Sigmoid colon (tissue), 6 donors: ENCODE measurements at regions not wholly inside any gene's neighbourhood (a gene's known extent, or its start where the extent isn't known, plus 50 kb on each side); places are given as distances from the start of the nearest gene placed in this dataset.

Experiments
- DNase-seq: peaks from one replicate; pipeline ENCODE4 v3.0.0-alpha.2; 2019
- H3K27ac ChIP-seq, 4 donors: fragments of 200-600 bp; sonication (generic); one replicate each; pipeline ENCODE4 v1.5.1; 2016 to 2019; ENCODE audit warnings: mild to moderate bottlenecking in 1 of 4
- H3K27me3 ChIP-seq, 3 donors: fragments of 200-600 bp; sonication (generic); one replicate each; pipeline ENCODE4 v1.5.1; 2019; ENCODE audit warnings: mild to moderate bottlenecking in 1 of 3
- H3K36me3 ChIP-seq, 4 donors: fragments of 200-600 bp; sonication (generic); one replicate each; pipeline ENCODE4 v1.5.1; 2016 to 2019
- H3K4me1 ChIP-seq, 4 donors: fragments of 200-600 bp; sonication (generic); one replicate each; pipeline ENCODE4 v1.5.1; 2017 to 2019
- H3K4me3 ChIP-seq, 4 donors: fragments of 200-600 bp; sonication (generic); one replicate each; pipeline ENCODE4 v1.5.1; 2017 to 2019; ENCODE audit warnings: mild to moderate bottlenecking in 2 of 4, moderate library complexity in 1 of 4
- H3K9me3 ChIP-seq, 4 donors: fragments of 200-600 bp in 3 of 4; sonication (generic) in 3 of 4; one replicate each; pipeline versions ENCODE4 v1.5.1 to v1.6.1; 2013 to 2019
- CTCF ChIP-seq, 4 experiments: fragments of 450-650 bp in 3 of 4; fragments of 200-600 bp in 1 of 4; IDR thresholded peaks; one replicate each; pipeline ENCODE4 v1.5.1; 2016 to 2019; ENCODE audit warnings: antibody characterized with exemption in 4 of 4, mild to moderate bottlenecking in 3 of 4, moderate library complexity in 2 of 4
- EP300 ChIP-seq, 4 donors: sonication (generic); formaldehyde crosslinking; IDR thresholded peaks; one replicate each; pipeline ENCODE4 v1.6.1; 2017; ENCODE audit warnings: antibody characterized with exemption in 4 of 4
- POLR2A ChIP-seq, 2 donors: fragments of 450-650 bp; IDR thresholded peaks; one replicate each; pipeline ENCODE4 v1.6.1; 2016; ENCODE audit warnings: antibody characterized with exemption in 2 of 2, mild to moderate bottlenecking in 2 of 2, moderate library complexity in 2 of 2
- POLR2AphosphoS5 ChIP-seq, 4 donors: sonication (generic); formaldehyde crosslinking; IDR thresholded peaks; one replicate each; pipeline ENCODE4 v1.6.1; 2017; ENCODE audit warnings: antibody characterized with exemption in 4 of 4
- WGBS, 2 donors: extraction: QIAGEN DNeasy Blood & Tissue Kit; methylation state at CpG; one replicate each; pipeline ENCODE4 v1.1.7; 2013; 5-methylcytosine and 5-hydroxymethylcytosine counted together
- intact Hi-C: fragments of 100-400 bp; cut with DNase I; formaldehyde crosslinking; loops from one replicate; pipeline ENCODE4 v1.15.1; 2023
- donor health status: healthy with polysubstance abuse.
- donor health status: healthy.

- DNase-seq: no peak
- Histone ChIP-seq H3K4me3 (no peak overlapping the region), H3K9me3 (no peaks in the 10 kb centered on the region), H3K36me3 (no peaks in the 10 kb centered on the region), H3K27ac (no peak overlapping the region), H3K4me1 (peaks cover 0 to 12% (median 5%) of the 10 kb centered on the region in 4 donors), H3K27me3 (no peaks in the 10 kb centered on the region)
- 97% methylated on average over 3 of the region's 3 CpGs for WGBS, 2 donors
- no peak for TF ChIP-seq POLR2A (IDR thresholded peaks at IDR 0.05)
- TF ChIP-seq CTCF (IDR thresholded peaks at IDR 0.05): no peak
- TF ChIP-seq EP300 (IDR thresholded peaks at IDR 0.05): no peak
- no peak for TF ChIP-seq POLR2AphosphoS5 (IDR thresholded peaks at IDR 0.05)
- intact Hi-C loops: no loop called here
Measured at GRCh38 chr10:121051171-121051570, 200.0 kb downstream of the WDR11 start.

- no peak overlapping the region for H3K4me3 ChIP-seq
- H3K27me3 ChIP-seq: no peaks in the 10 kb centered on the region
- H3K4me1 ChIP-seq: peaks cover 0 to 12% (median 8%) of the 10 kb centered on the region in 4 donors
- intact Hi-C loops: no loop called here
- TF ChIP-seq POLR2AphosphoS5 (IDR thresholded peaks at IDR 0.05) (no peak), CTCF (IDR thresholded peaks at IDR 0.05) (no peak), POLR2A (IDR thresholded peaks at IDR 0.05) (no peak), EP300 (IDR thresholded peaks at IDR 0.05) (no peak)
- H3K36me3 ChIP-seq: no peaks in the 10 kb centered on the region
- no peak overlapping the region for H3K27ac ChIP-seq
- no peak for DNase-seq
- H3K9me3 ChIP-seq: no peaks in the 10 kb centered on the region
- 83 to 85% methylated on average over 3 of the region's 3 CpGs for WGBS, 2 donors
Measured at GRCh38 chr10:121051696-121052279, 200.6 kb downstream of the WDR11 start.

- intact Hi-C loops: no loop called here
- H3K27me3 ChIP-seq: no peaks in the 10 kb centered on the region
- H3K4me3 ChIP-seq: no peak overlapping the region
- H3K4me1 ChIP-seq: peaks cover 0 to 17% (median 11%) of the 10 kb centered on the region in 4 donors
- TF ChIP-seq POLR2A (IDR thresholded peaks at IDR 0.05): no peak
- no peak for TF ChIP-seq EP300 (IDR thresholded peaks at IDR 0.05)
- TF ChIP-seq CTCF (IDR thresholded peaks at IDR 0.05): no peak
- TF ChIP-seq POLR2AphosphoS5 (IDR thresholded peaks at IDR 0.05): no peak
- H3K27ac ChIP-seq: no peak overlapping the region
- no peak for DNase-seq
- 77 to 85% methylated on average over 3 of the region's 3 CpGs for WGBS, 2 donors
- H3K9me3 ChIP-seq: no peaks in the 10 kb centered on the region
- no peaks in the 10 kb centered on the region for H3K36me3 ChIP-seq
Measured at GRCh38 chr10:121053151-121053550, 202.0 kb downstream of the WDR11 start.

- intact Hi-C loops: no loop called here
- H3K27ac ChIP-seq: no peak overlapping the region
Measured at GRCh38 chr10:121054874-121055273, 203.7 kb downstream of the WDR11 start.

More at GRCh38 chr10:121054874-121055273, 203.7 kb downstream of the WDR11 start:
- no peaks in the 10 kb centered on the region for H3K36me3 ChIP-seq
- 83 to 87% methylated on average over 5 of the region's 5 CpGs for WGBS, 2 donors
- no peaks in the 10 kb centered on the region for H3K27me3 ChIP-seq
- no peak overlapping the region for H3K4me3 ChIP-seq
- peaks cover 0 to 22% (median 2%) of the 10 kb centered on the region in 4 donors for H3K4me1 ChIP-seq
- no peak for DNase-seq
- no peaks in the 10 kb centered on the region for H3K9me3 ChIP-seq
- TF ChIP-seq CTCF (IDR thresholded peaks at IDR 0.05) (no peak), POLR2A (IDR thresholded peaks at IDR 0.05) (no peak), EP300 (IDR thresholded peaks at IDR 0.05) (no peak), POLR2AphosphoS5 (IDR thresholded peaks at IDR 0.05) (no peak)
